K562 (cell line): ENCODE measurements at regions not wholly inside any gene's neighbourhood (a gene's known extent, or its start where the extent isn't known, plus 50 kb on each side); places are given as distances from the start of the nearest gene placed in this dataset.

Source experiments
- CREB1 ChIP-seq, 2 experiments: sonication (generic) in 1 of 2; formaldehyde crosslinking in 1 of 2; IDR thresholded peaks; 2 replicates each; pipeline versions ENCODE4 v1.6.1 to v1.8.0; 2012 to 2022; ENCODE audit warnings: inconsistent platforms in 1 of 2, mild to moderate bottlenecking in 1 of 2, missing genetic modification reagents in 1 of 2, moderate library complexity in 1 of 2
- CTBP1 ChIP-seq: fragments of 450-650 bp; IDR thresholded peaks from 2 replicates; pipeline ENCODE4 v1.6.1; 2016; ENCODE audit warnings: borderline replicate concordance
- DDX20 ChIP-seq: fragments of 450-650 bp; IDR thresholded peaks from 2 replicates; pipeline ENCODE4 v1.6.1; 2016; ENCODE audit warnings: missing genetic modification characterization, low read depth, mild to moderate bottlenecking, missing compliant biosample characterization, moderate library complexity
- SPI1 ChIP-seq: IDR thresholded peaks from 2 replicates; pipeline ENCODE4 v1.6.1; 2011; ENCODE audit warnings: low read depth, low read length, control low read depth, borderline replicate concordance
- YY1 ChIP-seq, 3 experiments: IDR thresholded peaks; 2 replicates each; pipeline ENCODE4 v1.6.1; 2011; ENCODE audit warnings: low read length in 2 of 3, mild to moderate bottlenecking in 2 of 3, moderate library complexity in 2 of 3, borderline replicate concordance in 1 of 3, control low read depth in 1 of 3, low read depth in 1 of 3; ENCODE audit not compliant: insufficient read depth in 3 of 3, insufficient replicate concordance in 2 of 3, control insufficient read depth in 1 of 3, insufficient read length in 1 of 3; ENCODE audit errors: extremely low read depth in 1 of 3
- ZNF507 ChIP-seq: conservative IDR thresholded peaks from 2 replicates; pipeline ENCODE4 v1.6.1; 2017; ENCODE audit warnings: missing genetic modification characterization, missing compliant biosample characterization
- ZNF584 ChIP-seq: fragments of 200-800 bp; sonication (Bioruptor generic); IDR thresholded peaks from 2 replicates; pipeline ENCODE4 v1.6.1; 2016; ENCODE audit warnings: low read depth, mild to moderate bottlenecking, missing genetic modification characterization, missing compliant biosample characterization
- TF ChIP-seq, protein P1 (sequence below), 3 experiments: IDR thresholded peaks in 2 of 3; conservative IDR thresholded peaks in 1 of 3; 2 replicates each; pipeline ENCODE4 v1.5.1; 2011 to 2012; ENCODE audit warnings: low read length in 3 of 3, mild to moderate bottlenecking in 3 of 3, control low read depth in 2 of 3, improper control_type of control experiment in 1 of 3, inconsistent platforms in 1 of 3, low read depth in 1 of 3, mixed read lengths in 1 of 3, moderate library complexity in 1 of 3; ENCODE audit not compliant: insufficient read depth in 2 of 3
- TF ChIP-seq, protein P2 (sequence below), 2 experiments: fragments of 450-650 bp; IDR thresholded peaks; 2 replicates each; pipeline ENCODE4 v1.6.1; 2016; ENCODE audit warnings: mild to moderate bottlenecking in 2 of 2, borderline replicate concordance in 1 of 2, low read depth in 1 of 2, moderate library complexity in 1 of 2
- TF ChIP-seq, protein P3 (sequence below): fragments of 200-800 bp; sonication (Bioruptor generic); IDR thresholded peaks from 2 replicates; pipeline ENCODE4 v1.6.1; 2017; ENCODE audit warnings: missing genetic modification characterization, missing compliant biosample characterization
- TF ChIP-seq, protein P4 (sequence below): sonication (generic); IDR thresholded peaks from 2 replicates; pipeline ENCODE4 v1.6.1; 2016

DNA sequence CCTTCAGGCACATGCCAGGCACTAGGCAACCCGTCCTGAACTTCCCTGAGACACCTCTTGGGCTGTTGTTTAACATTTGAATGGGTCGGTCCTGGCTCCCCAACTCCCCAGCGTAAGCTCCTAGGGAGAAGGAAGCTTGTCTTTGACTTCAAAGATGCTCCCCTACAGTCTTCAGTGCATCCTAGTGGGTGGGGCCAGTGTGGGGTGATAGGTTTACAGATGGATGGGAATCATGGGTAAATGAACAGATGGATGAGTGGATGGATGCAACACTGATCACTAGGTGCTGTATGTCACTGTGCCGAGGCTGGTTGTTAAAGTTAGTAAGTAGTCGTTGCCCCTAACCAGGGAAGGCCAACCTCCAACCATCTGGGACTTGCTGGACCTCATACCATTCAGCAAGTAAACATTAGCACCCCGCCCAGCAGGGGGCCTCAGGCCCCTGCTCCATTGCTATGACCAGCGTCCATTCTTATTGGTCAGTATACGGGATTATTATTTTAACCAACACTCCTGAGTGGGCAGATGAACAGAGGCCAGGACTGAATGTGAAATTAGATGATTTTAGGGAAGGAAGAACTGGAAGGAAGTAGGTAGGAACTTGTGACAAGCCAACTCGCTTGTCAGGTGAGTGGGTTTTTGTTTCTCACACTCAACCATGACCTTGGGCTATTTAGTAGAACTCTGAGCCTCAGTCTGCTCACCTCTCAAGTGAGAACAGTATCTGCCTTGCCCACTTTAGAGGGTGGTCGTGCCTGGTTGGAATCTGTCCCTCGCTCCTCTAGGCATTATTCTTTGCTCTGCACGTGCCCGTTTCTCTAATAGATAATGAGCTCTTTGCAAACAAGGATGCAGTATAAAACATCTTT lies 82.9 kb upstream of the FOXP4 start (continued):
- TF ChIP-seq CTBP1 = peak; percentile 44; the same call in 1 of the 2 replicates
- TF ChIP-seq, protein P1, sequence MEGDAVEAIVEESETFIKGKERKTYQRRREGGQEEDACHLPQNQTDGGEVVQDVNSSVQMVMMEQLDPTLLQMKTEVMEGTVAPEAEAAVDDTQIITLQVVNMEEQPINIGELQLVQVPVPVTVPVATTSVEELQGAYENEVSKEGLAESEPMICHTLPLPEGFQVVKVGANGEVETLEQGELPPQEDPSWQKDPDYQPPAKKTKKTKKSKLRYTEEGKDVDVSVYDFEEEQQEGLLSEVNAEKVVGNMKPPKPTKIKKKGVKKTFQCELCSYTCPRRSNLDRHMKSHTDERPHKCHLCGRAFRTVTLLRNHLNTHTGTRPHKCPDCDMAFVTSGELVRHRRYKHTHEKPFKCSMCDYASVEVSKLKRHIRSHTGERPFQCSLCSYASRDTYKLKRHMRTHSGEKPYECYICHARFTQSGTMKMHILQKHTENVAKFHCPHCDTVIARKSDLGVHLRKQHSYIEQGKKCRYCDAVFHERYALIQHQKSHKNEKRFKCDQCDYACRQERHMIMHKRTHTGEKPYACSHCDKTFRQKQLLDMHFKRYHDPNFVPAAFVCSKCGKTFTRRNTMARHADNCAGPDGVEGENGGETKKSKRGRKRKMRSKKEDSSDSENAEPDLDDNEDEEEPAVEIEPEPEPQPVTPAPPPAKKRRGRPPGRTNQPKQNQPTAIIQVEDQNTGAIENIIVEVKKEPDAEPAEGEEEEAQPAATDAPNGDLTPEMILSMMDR (IDR thresholded peaks at IDR 0.05 in 2 of 3, conservative IDR thresholded peaks at IDR 0.05 in 1 of 3; ENCODE audit: insufficient read depth in 2 of 3, low read depth in 1 of 3, low read length in 3 of 3) = peak; percentile 81 to 97 (median 90)
- no peak for TF ChIP-seq ZNF507 (tag)
- TF ChIP-seq, protein P2, sequence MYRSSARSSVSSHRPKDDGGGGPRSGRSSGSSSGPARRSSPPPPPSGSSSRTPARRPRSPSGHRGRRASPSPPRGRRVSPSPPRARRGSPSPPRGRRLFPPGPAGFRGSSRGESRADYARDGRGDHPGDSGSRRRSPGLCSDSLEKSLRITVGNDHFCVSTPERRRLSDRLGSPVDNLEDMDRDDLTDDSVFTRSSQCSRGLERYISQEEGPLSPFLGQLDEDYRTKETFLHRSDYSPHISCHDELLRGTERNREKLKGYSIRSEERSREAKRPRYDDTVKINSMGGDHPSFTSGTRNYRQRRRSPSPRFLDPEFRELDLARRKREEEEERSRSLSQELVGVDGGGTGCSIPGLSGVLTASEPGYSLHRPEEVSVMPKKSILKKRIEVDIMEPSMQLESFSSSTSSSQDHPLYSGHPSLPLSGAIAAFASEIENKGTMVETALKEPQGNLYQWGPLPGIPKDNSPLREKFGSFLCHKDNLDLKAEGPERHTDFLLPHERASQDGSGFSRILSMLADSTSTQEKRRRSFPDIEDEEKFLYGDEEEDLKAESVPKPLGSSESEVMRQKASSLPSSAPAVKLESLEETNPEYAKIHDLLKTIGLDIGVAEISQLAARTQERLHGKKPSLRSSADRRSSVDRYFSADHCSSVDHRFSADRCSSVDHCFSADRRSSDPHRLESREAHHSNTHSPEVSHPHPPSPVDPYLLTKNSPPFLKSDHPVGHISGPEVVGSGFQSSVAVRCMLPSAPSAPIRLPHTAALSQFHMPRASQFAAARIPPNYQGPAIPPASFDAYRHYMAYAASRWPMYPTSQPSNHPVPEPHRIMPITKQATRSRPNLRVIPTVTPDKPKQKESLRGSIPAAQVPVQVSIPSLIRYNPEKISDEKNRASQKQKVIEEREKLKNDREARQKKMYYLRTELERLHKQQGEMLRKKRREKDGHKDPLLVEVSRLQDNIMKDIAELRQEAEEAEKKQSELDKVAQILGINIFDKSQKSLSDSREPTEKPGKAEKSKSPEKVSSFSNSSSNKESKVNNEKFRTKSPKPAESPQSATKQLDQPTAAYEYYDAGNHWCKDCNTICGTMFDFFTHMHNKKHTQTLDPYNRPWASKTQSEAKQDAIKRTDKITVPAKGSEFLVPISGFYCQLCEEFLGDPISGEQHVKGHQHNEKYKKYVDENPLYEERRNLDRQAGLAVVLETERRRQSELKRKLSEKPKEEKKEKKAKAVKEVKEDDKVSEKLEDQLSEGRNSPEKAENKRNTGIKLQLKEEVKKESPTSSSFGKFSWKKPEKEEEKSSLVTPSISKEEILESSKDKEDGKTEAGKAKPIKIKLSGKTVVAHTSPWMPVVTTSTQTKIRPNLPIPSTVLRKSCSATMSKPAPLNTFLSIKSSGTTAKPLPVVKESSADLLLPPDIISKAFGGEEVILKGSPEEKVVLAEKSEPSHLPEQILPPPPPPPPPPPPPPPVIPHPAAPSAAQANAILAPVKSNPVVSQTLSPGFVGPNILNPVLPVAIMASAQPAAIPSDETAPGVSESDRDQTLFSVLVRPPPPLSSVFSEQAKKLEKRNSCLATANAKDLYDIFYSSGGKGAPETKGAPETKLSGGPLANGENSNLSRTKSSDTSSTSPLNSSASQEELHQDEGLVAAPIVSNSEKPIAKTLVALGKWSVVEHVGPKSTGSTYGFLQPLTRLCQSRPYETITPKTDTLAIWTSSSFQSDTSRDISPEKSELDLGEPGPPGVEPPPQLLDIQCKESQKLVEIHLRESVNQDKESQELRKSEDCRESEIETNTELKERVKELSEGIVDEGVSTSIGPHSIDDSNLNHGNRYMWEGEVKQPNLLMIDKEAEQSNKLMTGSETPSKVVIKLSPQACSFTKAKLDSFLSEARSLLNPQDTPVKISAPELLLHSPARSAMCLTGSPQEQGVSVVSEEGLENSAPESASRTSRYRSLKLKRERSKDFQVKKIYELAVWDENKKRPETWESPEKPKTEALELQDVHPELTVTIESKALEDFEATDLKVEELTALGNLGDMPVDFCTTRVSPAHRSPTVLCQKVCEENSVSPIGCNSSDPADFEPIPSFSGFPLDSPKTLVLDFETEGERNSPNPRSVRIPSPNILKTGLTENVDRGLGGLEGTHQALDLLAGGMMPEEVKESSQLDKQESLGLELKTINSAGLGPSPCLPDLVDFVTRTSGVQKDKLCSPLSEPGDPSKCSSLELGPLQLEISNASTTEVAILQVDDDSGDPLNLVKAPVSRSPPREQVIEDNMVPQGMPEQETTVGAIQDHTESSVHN (IDR thresholded peaks at IDR 0.05; ENCODE audit: borderline replicate concordance in 1 of 2, low read depth in 1 of 2) = no peak
- TF ChIP-seq, protein P3, sequence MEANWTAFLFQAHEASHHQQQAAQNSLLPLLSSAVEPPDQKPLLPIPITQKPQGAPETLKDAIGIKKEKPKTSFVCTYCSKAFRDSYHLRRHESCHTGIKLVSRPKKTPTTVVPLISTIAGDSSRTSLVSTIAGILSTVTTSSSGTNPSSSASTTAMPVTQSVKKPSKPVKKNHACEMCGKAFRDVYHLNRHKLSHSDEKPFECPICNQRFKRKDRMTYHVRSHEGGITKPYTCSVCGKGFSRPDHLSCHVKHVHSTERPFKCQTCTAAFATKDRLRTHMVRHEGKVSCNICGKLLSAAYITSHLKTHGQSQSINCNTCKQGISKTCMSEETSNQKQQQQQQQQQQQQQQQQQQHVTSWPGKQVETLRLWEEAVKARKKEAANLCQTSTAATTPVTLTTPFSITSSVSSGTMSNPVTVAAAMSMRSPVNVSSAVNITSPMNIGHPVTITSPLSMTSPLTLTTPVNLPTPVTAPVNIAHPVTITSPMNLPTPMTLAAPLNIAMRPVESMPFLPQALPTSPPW (CRISPR knock-in tag) = 0 out of 2 replicates have a peak, but pooled peaks have one; percentile 11
- no peak for TF ChIP-seq DDX20 (tag)
- TF ChIP-seq CREB1 (IDR thresholded peaks at IDR 0.05) = no peak
- TF ChIP-seq CREB1 (CRISPR knock-in tag; IDR thresholded peaks at IDR 0.05) = no peak
- no peak for TF ChIP-seq ZNF584
- no peak for TF ChIP-seq SPI1
- TF ChIP-seq, protein P4, sequence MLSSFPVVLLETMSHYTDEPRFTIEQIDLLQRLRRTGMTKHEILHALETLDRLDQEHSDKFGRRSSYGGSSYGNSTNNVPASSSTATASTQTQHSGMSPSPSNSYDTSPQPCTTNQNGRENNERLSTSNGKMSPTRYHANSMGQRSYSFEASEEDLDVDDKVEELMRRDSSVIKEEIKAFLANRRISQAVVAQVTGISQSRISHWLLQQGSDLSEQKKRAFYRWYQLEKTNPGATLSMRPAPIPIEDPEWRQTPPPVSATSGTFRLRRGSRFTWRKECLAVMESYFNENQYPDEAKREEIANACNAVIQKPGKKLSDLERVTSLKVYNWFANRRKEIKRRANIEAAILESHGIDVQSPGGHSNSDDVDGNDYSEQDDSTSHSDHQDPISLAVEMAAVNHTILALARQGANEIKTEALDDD = peak; percentile 59
- peak in 1 of 3 experiments; percentile 41 for TF ChIP-seq YY1 (IDR thresholded peaks at IDR 0.05; ENCODE audit: borderline replicate concordance in 1 of 3, control insufficient read depth in 1 of 3, extremely low read depth in 1 of 3, insufficient read depth in 3 of 3, insufficient read length in 1 of 3, insufficient replicate concordance in 2 of 3, low read depth in 1 of 3, low read length in 2 of 3)
